CD4-positive, alpha-beta T cell treated with Interleukin-17A for 1 hour (primary cell): ENCODE measurements at regions not wholly inside any gene's neighbourhood (a gene's known extent, or its start where the extent isn't known, plus 50 kb on each side); places are given as distances from the start of the nearest gene placed in this dataset.

ENCODE experiments used
- DNase-seq: peaks from one replicate; pipeline ENCODE4 v3.0.0-alpha.2; 2020

DNA sequence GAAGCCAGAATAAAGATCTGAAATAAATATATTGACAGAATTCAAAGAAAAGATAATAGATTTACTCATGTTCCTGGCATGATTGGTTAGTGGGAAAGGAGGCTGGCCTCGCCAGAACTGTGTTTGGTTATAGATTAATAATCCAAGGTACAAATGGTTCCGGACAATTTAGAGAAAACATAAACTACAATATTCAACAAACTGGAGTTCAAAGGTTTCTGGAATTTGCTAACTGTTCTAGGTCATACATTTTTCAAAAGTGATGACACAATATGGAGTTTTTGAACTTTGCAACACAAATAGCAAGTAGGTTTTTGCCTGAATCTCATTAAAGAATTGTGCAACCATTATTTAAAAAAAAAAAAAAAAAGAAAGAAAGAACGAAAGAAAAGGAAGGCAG, 251.7 kb upstream of the SALL1 start:
- no peak for DNase-seq

- no peak for DNase-seq
Observed at GRCh38 chr16:51402298-51402697, 251.2 kb upstream of the SALL1 start.

DNA sequence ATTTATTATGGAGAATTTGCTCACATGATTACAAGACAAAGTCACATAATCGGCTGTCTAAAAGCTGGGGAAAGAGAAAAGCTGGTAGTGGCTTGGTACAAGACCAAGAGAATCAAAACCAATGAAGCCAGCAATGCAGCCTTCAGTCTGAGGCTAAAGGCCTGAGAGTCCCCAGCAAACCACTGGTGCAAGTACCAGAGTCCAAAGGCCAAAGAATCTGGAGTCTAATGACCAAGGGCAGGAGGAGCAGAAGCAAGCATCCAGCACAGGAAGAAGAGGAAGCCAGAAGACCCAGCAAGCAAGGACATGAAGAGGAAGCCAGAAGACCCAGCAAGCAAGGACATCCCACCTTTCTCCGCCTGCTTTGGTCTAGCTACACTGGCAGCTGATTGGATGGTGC, 250.6 kb upstream of the SALL1 start:
- DNase-seq = no peak

DNA sequence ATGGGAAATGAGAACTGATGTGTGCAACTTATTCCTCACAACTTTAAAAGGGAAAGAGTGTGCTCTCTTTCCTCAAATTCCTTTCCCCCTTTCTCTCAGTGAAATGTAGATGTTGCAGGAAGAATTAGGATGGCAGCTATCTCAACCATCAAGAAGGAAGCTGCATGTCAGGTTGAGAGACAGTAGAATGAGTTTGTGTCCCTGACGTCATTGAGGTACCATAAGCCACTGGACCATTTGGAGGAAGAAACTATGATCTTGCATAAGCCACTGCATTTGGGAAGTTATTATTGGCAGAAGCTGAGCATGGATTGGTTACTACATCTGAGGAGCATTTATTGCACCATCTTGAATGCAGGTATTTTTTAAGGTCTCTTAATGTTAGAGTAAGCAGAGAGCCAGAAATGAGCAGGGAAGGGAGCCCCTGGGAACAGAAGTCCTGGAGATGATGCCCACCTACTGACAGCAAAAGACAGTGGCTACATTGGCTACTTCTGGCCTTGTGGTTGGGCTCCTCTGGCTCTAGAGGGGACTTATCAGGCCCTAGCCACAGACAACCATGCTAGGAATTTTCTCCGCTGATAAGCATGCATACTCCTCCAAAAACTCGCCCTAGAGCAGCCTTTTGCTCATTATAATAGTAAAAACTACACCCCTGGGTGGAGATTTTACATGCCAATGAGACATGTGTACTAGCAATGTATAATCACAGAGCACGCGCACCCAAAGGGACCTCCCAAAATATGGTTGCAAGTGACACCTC, 249.0 kb upstream of the SALL1 start:
- no peak for DNase-seq

DNA sequence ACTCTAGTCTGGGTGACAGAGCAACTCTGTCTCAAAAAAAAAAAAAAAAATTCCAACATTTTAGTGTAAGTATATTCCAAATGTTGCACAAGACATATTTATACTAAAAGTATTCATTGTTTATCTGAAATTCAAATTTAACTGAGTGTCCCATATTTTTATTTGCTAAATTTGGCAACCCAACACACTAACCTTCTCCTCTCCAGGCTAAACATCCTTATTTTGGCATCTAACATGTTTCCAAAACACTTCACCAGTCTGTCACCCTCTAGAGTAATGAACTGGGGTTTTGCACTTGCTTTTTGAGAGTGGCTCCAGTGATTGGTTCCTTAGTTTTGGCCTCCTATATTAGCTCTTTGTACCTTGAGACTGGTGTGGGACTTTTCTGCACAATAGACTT, 243.4 kb upstream of the SALL1 start:
- no peak for DNase-seq

DNA sequence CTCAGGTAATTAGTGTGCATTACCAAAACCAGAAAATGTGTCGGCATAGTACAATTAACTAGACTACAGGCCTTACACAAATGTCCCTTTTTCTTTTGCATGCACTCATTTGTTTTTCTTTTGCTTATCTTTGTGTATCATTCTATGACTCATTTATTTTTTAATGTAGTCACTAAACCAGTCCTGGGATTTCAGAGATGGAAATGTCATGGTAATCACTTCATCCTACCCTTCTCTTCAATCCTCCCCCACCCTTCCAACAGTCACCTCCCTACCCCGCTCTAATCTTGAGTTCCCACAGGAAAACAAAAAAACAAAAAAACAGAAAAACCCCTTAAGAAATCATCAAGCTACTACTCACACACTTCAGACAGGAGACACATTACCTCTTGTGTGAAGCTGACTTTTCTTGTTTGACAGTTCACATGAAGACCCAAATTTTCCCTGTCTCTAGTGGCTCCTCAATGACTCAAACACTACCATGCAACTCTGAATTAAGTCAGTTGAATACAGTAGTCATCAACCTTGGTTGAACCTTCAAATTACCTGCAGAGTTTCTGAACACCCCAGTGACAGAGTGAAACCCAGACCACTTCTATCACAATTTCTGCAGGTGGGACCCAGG, 242.4 kb upstream of the SALL1 start:
- DNase-seq = no peak

DNA sequence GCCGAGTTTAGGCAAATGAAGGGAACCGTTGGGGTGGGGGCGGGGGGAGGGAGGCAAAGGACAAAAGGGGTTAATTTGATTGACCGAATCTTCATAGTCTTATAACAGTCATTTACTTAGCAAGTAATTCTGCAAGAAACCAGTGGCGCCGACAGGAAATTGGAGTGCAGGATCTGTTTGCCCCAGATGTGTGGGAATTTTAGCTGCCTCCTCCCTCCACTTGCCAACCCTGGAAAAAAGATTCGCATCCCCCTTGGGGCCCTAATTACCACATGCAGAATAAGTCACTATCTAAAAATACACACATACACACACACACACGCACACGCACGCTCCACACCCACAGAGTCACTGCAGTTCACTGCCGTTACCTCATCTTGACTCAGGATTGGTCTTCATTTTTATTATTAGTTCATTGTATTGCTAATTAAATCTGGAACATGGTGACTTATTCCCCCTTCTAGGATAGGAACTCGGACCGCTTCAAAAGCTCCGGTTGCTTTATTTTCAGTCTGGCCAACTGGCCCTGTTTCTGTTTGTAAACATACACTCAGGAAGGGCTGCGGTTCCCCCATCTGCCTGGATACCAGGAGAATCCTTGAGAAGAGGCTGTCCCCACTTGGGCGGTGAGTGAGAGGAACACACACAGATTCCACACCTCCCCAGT, 241.6 kb upstream of the SALL1 start:
- DNase-seq = no peak

DNA sequence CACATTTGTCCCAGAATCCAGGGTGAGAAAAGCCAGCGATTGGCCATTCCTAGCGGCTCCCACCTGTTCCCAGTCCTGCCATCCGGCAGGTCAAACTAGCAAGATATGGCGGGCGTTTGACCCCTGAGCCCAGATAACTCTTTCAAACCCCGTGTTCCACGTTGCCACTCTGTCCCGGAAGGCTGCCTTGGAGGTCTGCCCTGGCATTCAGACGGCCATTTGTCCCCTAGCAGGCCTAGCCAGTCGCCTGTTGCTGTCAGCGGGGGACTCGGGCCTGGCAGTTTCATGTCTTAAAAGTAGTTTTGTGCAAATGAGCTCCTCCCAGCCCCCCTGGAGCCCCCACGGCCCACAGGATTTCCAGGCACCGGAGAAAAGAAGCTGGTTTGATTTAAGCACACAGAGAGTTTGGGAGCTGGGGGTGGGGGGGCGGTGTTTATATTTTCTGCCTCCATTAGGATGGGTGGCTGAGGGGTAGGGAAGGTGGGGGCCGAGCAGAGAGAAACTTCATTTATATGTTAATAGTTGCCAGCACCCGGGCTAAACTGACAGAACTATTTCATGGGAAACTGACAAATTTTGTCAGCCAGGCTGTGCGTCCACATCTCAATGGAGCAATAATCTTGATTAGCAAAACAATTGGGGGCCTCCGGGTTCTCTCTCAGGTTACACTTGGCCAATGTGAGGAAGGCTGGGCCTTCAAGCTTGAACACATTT, 240.9 kb upstream of the SALL1 start:
- no peak for DNase-seq

DNA sequence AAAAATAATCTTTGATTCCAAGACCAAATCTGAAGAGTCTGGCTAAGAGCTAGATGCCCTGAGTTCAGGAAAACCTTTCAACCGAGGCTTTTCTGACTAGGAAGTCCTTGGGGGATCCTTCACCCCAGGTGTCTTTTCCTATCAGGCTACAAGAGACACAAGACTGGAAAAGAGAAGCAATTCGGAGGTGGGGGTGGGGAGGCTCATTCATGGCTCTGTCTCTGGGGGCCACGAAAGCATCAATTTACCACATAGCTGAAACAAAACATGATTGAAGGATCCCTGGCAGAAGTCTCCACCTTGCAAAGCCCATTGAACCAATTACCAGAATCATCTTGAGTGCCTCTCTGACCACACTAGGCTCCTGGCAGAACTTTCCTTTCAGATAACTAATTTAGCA, 239.8 kb upstream of the SALL1 start:
- DNase-seq = no peak

DNA sequence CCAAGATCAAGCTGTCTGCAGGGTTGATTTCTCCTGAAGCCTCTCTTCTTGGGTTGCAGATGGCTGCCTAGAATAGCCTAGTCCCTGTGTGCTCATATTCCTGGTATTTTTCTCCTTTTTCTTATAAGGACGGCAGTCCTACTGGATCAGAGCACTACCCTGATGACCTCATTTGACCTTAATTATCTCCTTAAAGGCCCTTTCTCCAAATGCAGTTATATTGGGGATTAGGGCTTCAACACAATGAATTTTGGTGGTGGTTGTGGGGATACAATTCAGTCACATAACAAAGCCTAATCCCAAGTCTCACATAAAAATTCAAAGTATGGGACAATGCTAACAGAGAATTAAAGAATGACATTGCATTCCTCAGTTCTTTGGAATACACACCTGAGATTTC, 238.8 kb upstream of the SALL1 start:
- no peak for DNase-seq

DNA sequence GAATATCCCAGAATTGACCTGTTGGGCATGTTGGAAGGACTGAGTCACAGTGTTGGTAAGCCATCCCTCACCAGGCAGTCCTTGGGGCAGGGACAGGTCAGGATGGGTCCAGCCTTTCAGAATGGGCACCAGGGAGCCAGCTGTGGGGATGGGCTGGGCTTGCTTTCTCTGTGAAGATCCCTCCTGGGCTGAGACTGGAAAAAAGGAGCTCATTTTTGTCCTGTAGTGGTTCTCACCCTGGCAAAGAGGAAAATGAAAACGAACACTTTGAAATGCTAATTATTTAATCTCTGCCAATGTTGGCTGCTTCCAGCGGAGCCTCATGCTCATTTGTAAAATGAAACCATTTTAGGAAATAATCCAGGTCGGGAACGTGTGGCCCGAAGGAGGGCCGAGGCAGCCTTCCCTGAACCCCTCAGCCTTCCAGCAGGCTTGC, 237.5 kb upstream of the SALL1 start:
- no peak for DNase-seq

GRCh38 chr16:51383909-51384308, 232.8 kb upstream of the SALL1 start:
- no peak for DNase-seq

DNA sequence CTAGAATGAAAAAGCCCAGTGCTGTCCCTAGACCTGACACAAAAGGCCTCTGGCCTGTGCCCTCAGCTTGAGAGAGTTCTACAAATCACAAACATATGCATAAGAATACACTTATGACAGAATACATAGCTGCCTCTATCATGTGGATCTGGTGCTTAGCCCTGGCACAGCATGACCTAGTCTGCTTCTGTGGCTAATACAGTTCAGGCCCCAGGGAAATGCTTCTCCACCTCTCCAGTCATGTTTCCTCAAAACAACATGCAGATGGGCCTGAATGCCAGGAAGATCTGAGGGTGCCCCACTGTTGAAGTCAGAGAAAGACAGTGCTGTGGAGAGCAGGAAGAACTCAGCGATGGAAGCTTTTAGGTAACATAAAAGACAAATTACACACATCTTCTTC, 231.9 kb upstream of the SALL1 start:
- no peak for DNase-seq

DNA sequence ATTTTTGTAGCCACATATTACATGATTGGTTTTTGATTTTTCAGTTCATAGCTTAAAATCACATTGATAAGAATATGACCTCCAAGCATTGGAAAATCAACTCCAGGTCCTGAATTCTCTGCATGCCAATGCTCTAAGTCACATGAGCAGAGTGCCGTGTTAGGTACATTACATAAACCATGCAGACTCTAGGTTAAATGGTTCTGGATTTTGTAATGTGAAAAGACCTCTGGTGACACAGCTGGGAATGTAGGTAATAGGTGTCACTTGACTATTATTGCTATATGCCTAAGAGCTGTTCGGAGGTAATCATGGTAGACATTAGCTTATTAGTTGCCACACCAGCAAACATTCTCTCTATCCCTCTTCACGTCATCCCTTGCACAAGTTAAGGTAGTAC, 231.1 kb upstream of the SALL1 start:
- DNase-seq = no peak

- DNase-seq = no peak
Observed at GRCh38 chr16:51376080-51376479, 225.0 kb upstream of the SALL1 start.

GRCh38 chr16:51374790-51375189, 223.7 kb upstream of the SALL1 start:
- no peak for DNase-seq

DNA sequence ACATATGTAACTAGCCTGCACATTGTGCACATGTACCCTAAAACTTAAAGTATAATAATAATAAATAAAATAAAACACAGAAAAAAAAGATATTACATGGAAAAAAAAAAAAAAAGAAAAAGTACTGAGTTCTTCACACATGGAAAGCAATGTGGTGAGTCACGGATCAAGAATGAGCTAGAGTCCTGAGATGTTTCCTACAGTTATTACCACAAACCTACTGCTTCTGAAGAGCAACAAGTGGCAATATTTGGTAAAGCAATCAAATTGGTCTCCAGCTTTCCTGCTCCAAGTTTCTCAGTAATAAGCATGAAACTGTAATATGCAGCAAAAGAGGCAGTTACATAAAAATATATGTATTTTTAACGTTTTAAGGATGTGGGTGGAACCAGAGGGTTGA, 223.3 kb upstream of the SALL1 start:
- no peak for DNase-seq

GRCh38 chr16:51365715-51366114, 214.6 kb upstream of the SALL1 start:
- no peak for DNase-seq

DNA sequence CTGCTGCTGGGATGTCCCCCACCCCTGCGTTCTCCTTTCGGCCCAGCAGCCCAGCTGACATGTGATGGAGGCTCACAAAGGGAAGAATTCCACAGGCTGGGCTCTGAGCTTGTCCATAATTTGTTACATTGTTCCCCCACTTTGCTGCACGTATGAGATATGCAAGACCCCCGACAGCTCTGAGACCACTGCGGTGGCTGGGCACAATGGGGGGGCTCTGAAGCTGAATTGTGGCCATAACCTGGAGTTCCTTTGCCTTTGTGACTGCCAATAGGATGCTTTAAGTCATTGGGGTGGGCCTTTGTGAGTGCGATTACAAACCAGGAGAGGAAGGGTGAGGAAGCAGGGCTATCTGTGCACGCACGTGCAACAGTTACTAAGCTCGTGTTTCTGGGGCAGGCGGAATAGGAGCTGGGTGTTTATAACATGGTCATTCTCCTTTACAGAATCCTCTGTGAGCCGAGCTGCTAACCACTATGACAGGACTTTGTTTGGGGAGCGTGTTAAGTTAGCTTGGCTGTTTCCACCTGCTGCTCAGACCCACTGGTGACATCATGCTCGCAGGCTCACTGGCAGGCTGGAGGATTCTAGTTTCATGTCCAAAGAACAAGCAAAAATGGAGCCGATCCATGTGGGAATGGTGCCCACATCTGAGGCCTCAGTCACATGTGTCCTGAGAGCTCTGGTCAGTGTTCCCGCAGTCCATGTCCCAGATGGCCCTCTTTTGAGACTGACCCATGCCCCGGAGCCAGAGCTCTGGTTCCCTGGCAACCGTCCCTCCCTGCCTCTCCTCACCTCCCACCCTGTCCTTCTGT, 208.3 kb upstream of the SALL1 start:
- no peak for DNase-seq

GRCh38 chr16:51357839-51358238, 206.8 kb upstream of the SALL1 start:
- no peak for DNase-seq

- DNase-seq = no peak
Observed at GRCh38 chr16:51355875-51356274, 204.8 kb upstream of the SALL1 start.

DNA sequence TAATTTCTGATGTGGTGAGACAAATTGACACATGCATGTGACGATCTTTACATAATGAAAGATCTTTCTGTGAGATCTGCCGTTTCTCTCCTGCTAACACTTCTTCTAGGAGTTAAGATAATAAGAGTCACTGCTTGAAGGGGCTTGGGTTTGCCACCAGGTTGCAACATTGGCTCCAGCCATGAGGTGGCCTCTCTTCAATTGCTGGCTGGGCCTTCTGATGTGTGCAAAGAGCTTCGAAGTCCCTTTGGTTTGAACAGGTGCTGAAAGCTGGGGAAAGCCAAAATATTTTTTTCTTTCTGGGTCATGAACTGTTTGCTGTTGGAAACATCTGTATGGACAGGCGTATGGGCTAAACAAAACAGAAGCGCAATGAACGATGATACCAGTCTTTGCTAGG, 204.1 kb upstream of the SALL1 start:
- DNase-seq = no peak

DNA sequence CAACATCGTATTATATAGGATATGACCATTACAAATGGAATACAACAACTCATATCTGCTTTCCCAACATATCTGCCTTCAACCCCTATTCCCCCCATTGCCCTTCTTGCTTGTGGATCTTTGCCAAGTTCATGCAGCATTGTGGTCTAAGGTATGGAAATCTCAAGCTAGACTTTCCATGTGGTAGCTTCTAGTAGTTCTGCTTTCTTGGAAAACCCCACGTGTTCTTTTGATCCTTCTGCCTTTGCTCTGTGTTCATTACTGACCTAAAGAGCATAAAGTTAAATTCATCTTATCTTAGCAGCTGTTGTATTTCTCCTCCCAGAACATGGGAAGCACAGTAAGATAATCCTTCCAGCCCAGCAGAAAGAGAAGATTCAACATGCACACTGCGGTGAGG, 202.0 kb upstream of the SALL1 start:
- no peak for DNase-seq
